COLO668 (cell line): ENCODE measurements at regions not wholly inside any gene's neighbourhood (a gene's known extent, or its start where the extent isn't known, plus 50 kb on each side); places are given as distances from the start of the nearest gene placed in this dataset.

Source experiments
- DNase-seq: peaks from one replicate; lab custom pipeline; 2025; ENCODE audit not compliant: unreplicated experiment; lab: John Stamatoyannopoulos, UW

GRCh38 chr13:33694546-33694945, 123.4 kb upstream of the RFC3 start:
- no peak for DNase-seq

- no peak for DNase-seq
These were observed 121.4 kb upstream of the RFC3 start for GRCh38 chr13:33696530-33696929.

- no peak for DNase-seq
These were observed 120.0 kb upstream of the RFC3 start for GRCh38 chr13:33697926-33698325.

- DNase-seq = no peak
These were observed 110.5 kb upstream of the RFC3 start for GRCh38 chr13:33707449-33707848.

- DNase-seq = no peak
These were observed 107.0 kb upstream of the RFC3 start for GRCh38 chr13:33710924-33711323.

- DNase-seq = no peak
These were observed 106.5 kb upstream of the RFC3 start for GRCh38 chr13:33711436-33711835.

GRCh38 chr13:33717775-33718174, 100.2 kb upstream of the RFC3 start:
- DNase-seq = no peak

- DNase-seq = no peak
These were observed 96.2 kb upstream of the RFC3 start for GRCh38 chr13:33721724-33722123.

GRCh38 chr13:33722216-33722915, 95.6 kb upstream of the RFC3 start:
- DNase-seq = no peak

GRCh38 chr13:33723365-33723764, 94.6 kb upstream of the RFC3 start:
- no peak for DNase-seq

GRCh38 chr13:33723772-33724435, 94.0 kb upstream of the RFC3 start:
- peak; percentile 90 for DNase-seq

GRCh38 chr13:33725340-33725739, 92.6 kb upstream of the RFC3 start:
- no peak for DNase-seq

GRCh38 chr13:33727297-33728083, 90.5 kb upstream of the RFC3 start:
- DNase-seq = no peak

- DNase-seq = no peak
These were observed 89.5 kb upstream of the RFC3 start for GRCh38 chr13:33728271-33729037.

- DNase-seq = no peak
These were observed 87.8 kb upstream of the RFC3 start for GRCh38 chr13:33730147-33730546.

- DNase-seq = no peak
These were observed 87.3 kb upstream of the RFC3 start for GRCh38 chr13:33730619-33731018.

- no peak for DNase-seq
These were observed 82.7 kb upstream of the RFC3 start for GRCh38 chr13:33735276-33735675.

- DNase-seq = no peak
These were observed 78.7 kb upstream of the RFC3 start for GRCh38 chr13:33739254-33739653.

GRCh38 chr13:33740134-33740538, 77.8 kb upstream of the RFC3 start:
- no peak for DNase-seq

GRCh38 chr13:33742321-33742720, 75.6 kb upstream of the RFC3 start:
- no peak for DNase-seq
